GM21390 (cell line): ENCODE measurements at regions not wholly inside any gene's neighbourhood (a gene's known extent, or its start where the extent isn't known, plus 50 kb on each side); places are given as distances from the start of the nearest gene placed in this dataset.
"Not testable (repeated sequence)": the region's sequence is repeated elsewhere in the genome, so short reads cannot be mapped to it uniquely, and the experiment has no call there.

ENCODE experiments used
- ATAC-seq: cut with Tn5 transposase; IDR thresholded peaks from one replicate; pipeline ENCODE4 v1.9.1; 2021; ENCODE audit not compliant: unreplicated experiment

GRCh38 chr2:180927030-180927686, 53.2 kb upstream of the UBE2E3 start:
- ATAC-seq = no peak

DNA sequence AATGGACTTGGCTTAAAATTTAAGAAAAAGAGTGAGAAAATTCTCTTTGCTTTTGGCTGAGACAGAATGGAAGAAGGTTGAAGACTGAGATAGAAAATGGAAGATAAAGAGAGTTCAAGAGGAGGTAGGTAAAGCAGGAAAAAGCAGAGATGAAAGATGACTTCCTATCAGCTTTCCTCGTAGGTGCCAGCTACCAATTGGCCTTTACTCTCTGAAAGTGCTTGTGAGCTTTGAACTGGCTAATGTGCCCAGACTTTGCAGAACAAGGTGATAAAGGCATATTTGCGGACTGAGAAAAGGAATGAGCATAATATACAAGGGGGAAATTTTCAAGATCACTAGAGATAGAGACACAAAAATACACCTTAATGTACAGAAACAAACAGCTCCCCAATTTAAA, 54.7 kb upstream of the UBE2E3 start:
- no peak for ATAC-seq

DNA sequence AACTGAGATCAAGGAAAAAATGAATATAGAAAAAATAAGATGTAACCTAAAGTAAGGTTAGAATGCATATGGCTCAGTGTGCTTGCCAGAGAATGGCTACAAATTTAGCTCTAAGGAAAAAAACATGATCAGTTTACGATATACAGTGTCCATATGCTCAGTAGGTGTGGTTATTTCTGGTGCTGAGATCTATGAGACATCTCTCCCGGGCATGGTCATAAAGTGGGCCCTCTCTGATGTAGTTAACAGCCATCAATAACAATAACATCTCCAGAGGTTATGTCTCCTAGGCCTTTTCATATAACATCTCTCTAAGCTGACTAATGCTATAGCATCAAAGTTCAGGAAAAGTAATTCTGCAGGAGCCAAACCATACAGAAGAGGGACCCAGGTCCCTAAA, 56.3 kb upstream of the UBE2E3 start:
- no peak for ATAC-seq

DNA sequence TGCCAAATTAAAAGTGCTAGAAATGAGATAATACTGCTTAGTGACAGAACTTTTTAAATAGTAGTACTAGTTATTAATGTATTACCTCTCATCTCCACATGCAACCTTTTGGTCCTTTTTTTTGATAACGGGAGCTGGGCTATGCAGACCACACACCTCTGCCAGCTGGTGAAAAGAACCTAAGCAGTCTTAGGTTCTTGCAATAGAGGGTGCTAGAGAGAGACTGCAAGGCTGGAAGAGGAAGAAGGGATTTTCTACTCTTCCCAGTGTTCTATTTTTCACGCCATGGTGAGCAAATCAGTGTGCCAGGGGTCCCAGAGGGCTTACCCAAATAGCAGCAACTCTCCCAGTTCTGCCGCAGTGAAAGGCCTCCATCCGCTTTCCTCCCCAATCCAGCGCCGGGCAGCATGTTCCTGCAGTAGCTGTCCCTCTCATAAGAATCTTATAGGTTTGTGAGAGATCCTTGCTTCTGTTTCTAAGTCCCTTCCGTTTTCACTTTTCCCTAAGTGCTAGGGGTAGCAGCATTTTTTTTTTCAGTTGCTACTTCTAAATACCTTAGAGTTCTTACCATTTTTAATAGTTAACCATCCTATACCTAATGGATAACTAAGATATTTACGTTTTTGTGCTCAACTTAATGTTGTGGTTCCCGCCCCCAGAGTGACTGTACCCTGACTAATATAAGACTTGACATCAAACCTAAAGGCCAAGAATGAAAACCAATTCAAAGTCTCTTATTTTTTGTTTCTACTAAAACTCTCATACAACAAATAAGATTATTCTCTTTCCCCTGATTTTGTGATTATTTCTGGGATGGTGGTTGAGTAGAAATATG, 69.4 kb upstream of the UBE2E3 start:
- ATAC-seq = no peak

DNA sequence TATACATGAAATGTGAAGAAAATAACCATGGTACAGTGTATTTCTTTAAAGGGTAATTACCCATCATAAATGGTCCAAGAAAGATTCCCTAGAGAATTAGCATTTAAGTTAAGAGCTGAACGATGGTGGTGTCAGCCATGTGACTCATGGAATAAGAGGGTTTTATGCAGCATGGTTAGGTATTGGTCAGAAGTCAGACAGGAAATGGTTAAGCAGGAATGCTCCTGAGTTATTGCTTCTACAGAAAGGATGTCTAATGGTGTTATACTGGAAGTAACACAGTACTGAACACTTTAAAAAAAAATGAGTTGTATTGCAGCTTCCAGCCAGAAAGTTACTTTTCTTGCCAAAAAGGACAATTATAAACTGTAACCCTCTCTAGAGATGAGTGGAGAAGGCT, 72.7 kb upstream of the UBE2E3 start:
- no peak for ATAC-seq

- ATAC-seq = no peak
These were observed 74.9 kb upstream of the UBE2E3 start for GRCh38 chr2:180905461-180905860.

DNA sequence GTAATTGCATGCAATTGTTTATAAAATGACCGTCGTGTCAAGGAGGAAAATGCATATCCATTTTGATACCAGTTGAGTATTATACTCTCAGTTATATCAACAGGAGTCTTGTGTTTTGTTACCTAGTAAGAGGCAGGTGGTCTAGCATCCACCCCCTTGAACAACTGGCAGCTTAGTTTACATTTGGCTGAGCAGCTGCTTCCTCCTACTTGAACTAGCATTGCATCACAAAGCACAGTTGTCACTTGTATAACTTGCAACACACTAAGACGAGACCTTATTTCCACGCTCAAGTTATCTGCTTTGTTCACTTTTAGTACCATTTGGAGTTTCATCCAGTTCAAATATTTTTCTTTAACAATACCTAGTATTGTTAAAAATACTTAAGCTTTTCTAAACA, 75.4 kb upstream of the UBE2E3 start:
- no peak for ATAC-seq

- no peak for ATAC-seq
These were observed 79.1 kb upstream of the UBE2E3 start for GRCh38 chr2:180901331-180901730.

DNA sequence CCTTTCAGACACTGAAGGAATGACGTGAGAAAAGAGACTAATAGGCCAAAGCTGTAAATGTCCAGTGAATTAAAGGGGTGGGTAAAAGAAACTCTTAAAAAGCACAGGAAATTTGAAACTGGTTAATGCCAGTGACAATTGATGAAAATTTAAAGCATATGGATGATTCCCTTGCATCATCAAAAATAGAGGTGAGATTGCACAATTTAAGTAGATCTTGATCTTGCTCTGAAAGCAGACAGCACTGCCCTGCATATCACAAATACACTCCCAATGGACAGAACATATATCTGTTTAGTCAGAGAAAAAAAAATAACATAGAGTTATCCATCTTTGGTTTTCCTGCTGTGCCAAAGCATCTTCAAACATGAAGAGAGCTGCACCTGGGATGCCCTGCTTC, 86.7 kb upstream of the UBE2E3 start:
- no peak for ATAC-seq

GRCh38 chr2:180892091-180892490, 88.3 kb upstream of the UBE2E3 start:
- ATAC-seq = no peak

GRCh38 chr2:180891360-180891759, 89.0 kb upstream of the UBE2E3 start:
- ATAC-seq = no peak

DNA sequence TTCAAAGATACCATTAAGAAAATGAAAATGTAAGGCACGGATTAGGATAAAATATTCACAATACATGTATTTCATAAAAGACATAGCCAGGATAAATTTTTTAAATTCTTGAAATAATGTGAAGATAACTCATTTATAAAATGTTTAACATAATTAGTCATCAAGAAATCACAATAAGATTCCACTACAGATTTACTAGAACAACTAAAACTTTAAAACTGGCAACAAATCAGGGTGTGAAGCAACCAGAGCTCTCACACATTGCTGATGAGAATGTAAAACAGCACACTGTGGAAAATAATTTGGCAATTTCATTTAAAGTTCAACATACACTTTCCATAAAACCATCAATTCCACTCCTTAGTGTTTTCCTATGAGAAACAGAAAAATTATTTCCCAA, 89.6 kb upstream of the UBE2E3 start:
- ATAC-seq = no peak

DNA sequence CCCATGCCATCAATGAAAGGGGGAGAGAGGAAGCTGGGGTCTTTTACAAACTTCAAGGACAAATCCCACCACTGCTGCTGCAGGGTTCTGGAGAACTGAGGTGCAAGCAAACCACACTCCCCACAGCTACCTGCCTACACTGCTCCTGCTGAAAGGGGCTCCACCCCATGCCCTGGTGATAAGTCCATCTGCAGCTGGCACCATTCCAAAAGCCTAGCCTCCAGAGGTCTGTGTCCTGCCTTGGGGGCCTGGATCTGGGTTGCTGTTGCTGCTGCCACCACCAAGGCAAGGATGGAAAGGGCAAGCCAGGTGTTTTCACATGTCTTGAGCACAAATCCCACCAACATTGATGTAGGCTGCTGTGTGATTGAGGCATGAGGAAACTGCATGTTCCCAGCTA, 97.4 kb upstream of the UBE2E3 start:
- no peak for ATAC-seq

DNA sequence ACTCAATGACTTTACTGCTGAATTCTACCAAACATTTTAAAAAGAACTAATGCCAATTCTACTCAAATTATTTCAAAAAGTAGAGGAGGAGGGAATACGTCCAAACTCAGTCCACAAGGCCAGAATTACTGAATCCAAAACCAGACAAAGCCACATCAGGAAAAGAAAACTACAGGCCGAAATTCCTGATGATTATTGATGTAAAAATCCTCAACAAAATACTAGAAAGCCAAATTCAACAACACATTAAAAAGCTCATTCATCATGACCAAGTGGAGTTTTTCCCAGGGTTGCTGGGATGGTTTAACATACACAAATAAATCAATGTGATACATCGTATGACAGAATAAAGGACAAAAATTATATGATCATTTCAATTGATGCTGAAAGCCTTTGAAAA, 103.9 kb upstream of the UBE2E3 start:
- no peak for ATAC-seq

GRCh38 chr2:180873219-180873618, 107.2 kb upstream of the UBE2E3 start:
- ATAC-seq = no peak

DNA sequence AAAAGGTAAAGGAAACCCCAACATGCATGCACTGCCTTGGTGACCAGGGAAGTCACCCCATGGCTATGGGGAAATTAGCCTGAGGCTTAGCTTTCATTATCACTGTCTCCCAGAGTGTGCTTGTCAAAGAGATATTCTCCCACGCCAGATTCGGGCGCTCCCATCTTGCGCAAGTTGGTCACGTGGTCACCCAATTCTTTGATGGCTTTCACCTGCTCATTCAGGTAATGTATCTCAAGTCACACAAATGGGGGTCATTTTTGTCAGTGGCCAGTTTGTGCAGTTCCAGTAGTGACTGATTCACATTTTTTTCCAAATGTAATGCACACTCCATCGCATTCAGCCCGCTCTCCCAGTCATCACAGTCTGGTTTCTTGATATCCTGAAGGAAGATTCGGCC, 107.6 kb upstream of the UBE2E3 start:
- ATAC-seq = not testable (repeated sequence)

- ATAC-seq = no peak
These were observed 108.2 kb upstream of the UBE2E3 start for GRCh38 chr2:180872255-180872654.

- no peak for ATAC-seq
These were observed 108.8 kb upstream of the UBE2E3 start for GRCh38 chr2:180871649-180872048.

GRCh38 chr2:180849851-180850250, 130.6 kb upstream of the UBE2E3 start:
- no peak for ATAC-seq

GRCh38 chr2:180848393-180848792, 132.0 kb upstream of the UBE2E3 start:
- ATAC-seq = no peak

DNA sequence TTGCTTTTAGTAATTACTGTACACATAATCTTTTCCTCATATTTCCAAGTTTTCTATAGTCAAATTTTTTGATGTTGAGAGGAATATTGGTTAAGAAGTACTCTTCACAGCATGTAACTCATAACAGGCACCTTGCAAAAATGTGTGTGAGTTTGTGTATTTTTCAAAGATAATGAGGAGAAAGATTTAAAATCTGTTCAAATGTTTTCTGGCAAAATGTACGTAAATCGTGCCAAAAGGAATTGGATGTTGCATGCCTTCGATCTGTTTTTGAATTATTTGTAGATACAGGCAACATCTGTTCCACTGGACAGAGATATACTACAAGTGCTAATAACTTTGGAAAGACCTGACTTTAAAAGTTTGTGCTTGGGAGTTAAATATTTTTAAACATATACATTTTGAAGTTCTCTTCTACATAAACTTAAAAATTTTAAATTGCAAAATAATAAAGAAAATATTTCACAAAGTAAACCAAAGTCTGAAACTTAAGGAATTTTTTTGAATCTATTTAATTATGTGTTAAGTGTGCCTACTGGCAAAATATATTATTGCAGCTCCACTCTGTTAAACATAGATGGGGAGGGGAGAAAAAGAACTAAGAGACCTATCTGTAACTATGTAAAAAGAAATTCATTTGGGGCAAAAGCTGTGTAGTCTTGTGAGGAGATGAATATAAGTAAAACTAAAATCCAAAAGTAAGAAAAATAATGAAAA, 133.5 kb upstream of the UBE2E3 start:
- no peak for ATAC-seq

- ATAC-seq = no peak
These were observed 137.9 kb upstream of the UBE2E3 start for GRCh38 chr2:180842461-180842860.
